Gastroesophageal sphincter (tissue), 4 donors: ENCODE measurements at regions not wholly inside any gene's neighbourhood (a gene's known extent, or its start where the extent isn't known, plus 50 kb on each side); places are given as distances from the start of the nearest gene placed in this dataset.

ENCODE experiments used
- ATAC-seq: fragments of 150-250 bp; one replicate; pipeline ENCODE4 v1.9.1; 2016; ENCODE audit warnings: mild to moderate bottlenecking, moderate library complexity
- H3K27ac ChIP-seq, 4 donors: fragments of 200-600 bp; sonication (generic) in 3 of 4; 1 replicate in 3 of 4; 2 replicates in 1 of 4; pipeline ENCODE4 v1.5.1; 2016 to 2019
- H3K27me3 ChIP-seq: fragments of 200-600 bp; sonication (generic); one replicate; pipeline ENCODE4 v1.5.1; 2019
- H3K36me3 ChIP-seq, 2 donors: fragments of 200-600 bp; sonication (generic); one replicate each; pipeline ENCODE4 v1.5.1; 2019; ENCODE audit warnings: control low read depth in 1 of 2
- H3K4me1 ChIP-seq, 3 donors: fragments of 200-600 bp; sonication (generic); 1 replicate in 2 of 3; 2 replicates in 1 of 3; pipeline ENCODE4 v1.5.1; 2016 to 2019; ENCODE audit warnings: control low read depth in 2 of 3
- H3K4me3 ChIP-seq, 2 donors: fragments of 200-600 bp; sonication (generic); one replicate each; pipeline ENCODE4 v1.5.1; 2019; ENCODE audit warnings: mild to moderate bottlenecking in 1 of 2, moderate library complexity in 1 of 2
- H3K9me3 ChIP-seq, 3 donors: fragments of 200-600 bp; sonication (generic); one replicate each; pipeline ENCODE4 v1.5.1; 2017 to 2019; ENCODE audit warnings: control low read depth in 2 of 3
- EP300 ChIP-seq: sonication (generic); formaldehyde crosslinking; IDR thresholded peaks from one replicate; pipeline ENCODE4 v1.6.1; 2017; ENCODE audit warnings: antibody characterized with exemption, mild to moderate bottlenecking
- POLR2A ChIP-seq, 2 donors: fragments of 450-650 bp; IDR thresholded peaks; one replicate each; pipeline ENCODE4 v1.6.1; 2017; ENCODE audit warnings: antibody characterized with exemption in 2 of 2, mild to moderate bottlenecking in 2 of 2, moderate library complexity in 1 of 2
- POLR2AphosphoS5 ChIP-seq: sonication (generic); formaldehyde crosslinking; IDR thresholded peaks from one replicate; pipeline ENCODE4 v1.6.1; 2017; ENCODE audit warnings: antibody characterized with exemption
- WGBS, 2 donors: methylation state at CpG; one replicate each; pipeline ENCODE4 v1.1.5; 2018; ENCODE audit warnings: low coverage in 1 of 2; 5-methylcytosine and 5-hydroxymethylcytosine counted together
- TF ChIP-seq, protein P1 (sequence below), 4 experiments: fragments of 200-600 bp in 2 of 4; fragments of 450-650 bp in 2 of 4; sonication (generic) in 1 of 4; IDR thresholded peaks; one replicate each; pipeline ENCODE4 v1.5.1; 2017 to 2019; ENCODE audit warnings: antibody characterized with exemption in 4 of 4, mild to moderate bottlenecking in 2 of 4, moderate library complexity in 2 of 4

GRCh38 chr4:161182913-161183312 lies 980.9 kb downstream of the FSTL5 start:
- TF ChIP-seq EP300 (no peak), POLR2AphosphoS5 (no peak), POLR2A (IDR thresholded peaks at IDR 0.05) (no peak)
- TF ChIP-seq, protein P1, sequence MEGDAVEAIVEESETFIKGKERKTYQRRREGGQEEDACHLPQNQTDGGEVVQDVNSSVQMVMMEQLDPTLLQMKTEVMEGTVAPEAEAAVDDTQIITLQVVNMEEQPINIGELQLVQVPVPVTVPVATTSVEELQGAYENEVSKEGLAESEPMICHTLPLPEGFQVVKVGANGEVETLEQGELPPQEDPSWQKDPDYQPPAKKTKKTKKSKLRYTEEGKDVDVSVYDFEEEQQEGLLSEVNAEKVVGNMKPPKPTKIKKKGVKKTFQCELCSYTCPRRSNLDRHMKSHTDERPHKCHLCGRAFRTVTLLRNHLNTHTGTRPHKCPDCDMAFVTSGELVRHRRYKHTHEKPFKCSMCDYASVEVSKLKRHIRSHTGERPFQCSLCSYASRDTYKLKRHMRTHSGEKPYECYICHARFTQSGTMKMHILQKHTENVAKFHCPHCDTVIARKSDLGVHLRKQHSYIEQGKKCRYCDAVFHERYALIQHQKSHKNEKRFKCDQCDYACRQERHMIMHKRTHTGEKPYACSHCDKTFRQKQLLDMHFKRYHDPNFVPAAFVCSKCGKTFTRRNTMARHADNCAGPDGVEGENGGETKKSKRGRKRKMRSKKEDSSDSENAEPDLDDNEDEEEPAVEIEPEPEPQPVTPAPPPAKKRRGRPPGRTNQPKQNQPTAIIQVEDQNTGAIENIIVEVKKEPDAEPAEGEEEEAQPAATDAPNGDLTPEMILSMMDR (IDR thresholded peaks at IDR 0.05) = no peak
- Histone ChIP-seq H3K4me1 (no peaks in the 10 kb centered on the region), H3K36me3 (no peaks in the 10 kb centered on the region), H3K4me3 (no peak overlapping the region), H3K27me3 (no peaks in the 10 kb centered on the region), H3K27ac (no peak overlapping the region), H3K9me3 (no peaks in the 10 kb centered on the region)
- no peak for ATAC-seq
- WGBS, 2 donors = 74 to 77% methylated on average over 3 of the region's 3 CpGs

GRCh38 chr4:161178310-161178709 lies 985.5 kb downstream of the FSTL5 start:
- ATAC-seq = no peak
- no peaks in the 10 kb centered on the region for H3K9me3 ChIP-seq
- 71 to 75% methylated on average over 5 of the region's 5 CpGs for WGBS, 2 donors
- H3K4me3 ChIP-seq = no peak overlapping the region
- no peaks in the 10 kb centered on the region for H3K27me3 ChIP-seq
- no peaks in the 10 kb centered on the region for H3K36me3 ChIP-seq
- TF ChIP-seq EP300 (no peak), POLR2AphosphoS5 (no peak), POLR2A (IDR thresholded peaks at IDR 0.05) (no peak)
- TF ChIP-seq, protein P1 (IDR thresholded peaks at IDR 0.05) = no peak
- no peaks in the 10 kb centered on the region for H3K4me1 ChIP-seq
- H3K27ac ChIP-seq = no peak overlapping the region

DNA sequence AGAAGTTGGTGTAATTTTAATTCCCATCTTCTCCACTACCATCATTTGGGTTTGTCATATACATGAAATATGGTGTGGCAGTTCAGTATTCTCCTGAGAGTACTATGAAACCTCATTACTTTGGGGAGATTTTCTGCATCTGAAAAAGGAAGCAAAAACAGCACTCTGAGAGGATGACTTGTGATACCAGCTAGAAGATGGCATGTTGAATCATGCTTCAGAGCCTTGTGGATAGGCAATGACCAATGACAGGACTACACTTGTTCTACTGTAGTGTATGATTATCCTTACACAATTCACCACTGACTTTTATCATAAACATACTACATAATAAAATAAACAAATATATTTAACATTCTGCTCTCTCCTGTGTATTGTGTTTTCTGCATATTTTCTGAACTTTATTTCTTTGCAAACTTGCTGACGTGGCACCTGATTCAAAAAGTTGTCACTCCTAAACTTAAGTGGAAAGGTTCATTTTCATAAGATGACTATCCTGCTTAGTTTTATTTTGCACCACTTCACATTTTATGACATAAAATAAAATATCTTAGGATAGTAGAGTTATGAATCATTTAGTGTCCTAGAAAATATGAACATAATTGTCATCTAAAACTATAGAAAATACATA lies 991.3 kb downstream of the FSTL5 start:
- Histone ChIP-seq H3K4me1 (no peaks in the 10 kb centered on the region), H3K9me3 (no peaks in the 10 kb centered on the region), H3K36me3 (no peaks in the 10 kb centered on the region), H3K27me3 (no peaks in the 10 kb centered on the region), H3K4me3 (no peak overlapping the region), H3K27ac (no peak overlapping the region)
- TF ChIP-seq POLR2AphosphoS5 (no peak), POLR2A (IDR thresholded peaks at IDR 0.05) (no peak), EP300 (no peak)
- TF ChIP-seq, protein P1 (IDR thresholded peaks at IDR 0.05) = no peak
- no peak for ATAC-seq
- 77 to 93% methylated on average over 1 of the region's 1 CpG for WGBS, 2 donors

- no peaks in the 10 kb centered on the region for H3K27me3 ChIP-seq
- TF ChIP-seq POLR2AphosphoS5 = no peak
- TF ChIP-seq, protein P1 (IDR thresholded peaks at IDR 0.05) = no peak
- TF ChIP-seq POLR2A (IDR thresholded peaks at IDR 0.05) = no peak
- TF ChIP-seq EP300 = no peak
- no peaks in the 10 kb centered on the region for H3K9me3 ChIP-seq
- no peak for ATAC-seq
- H3K4me3 ChIP-seq = no peak overlapping the region
- H3K36me3 ChIP-seq = no peaks in the 10 kb centered on the region
- no peak overlapping the region for H3K27ac ChIP-seq
- H3K4me1 ChIP-seq = no peaks in the 10 kb centered on the region
Observed at GRCh38 chr4:161167539-161167938, 996.3 kb downstream of the FSTL5 start.

DNA sequence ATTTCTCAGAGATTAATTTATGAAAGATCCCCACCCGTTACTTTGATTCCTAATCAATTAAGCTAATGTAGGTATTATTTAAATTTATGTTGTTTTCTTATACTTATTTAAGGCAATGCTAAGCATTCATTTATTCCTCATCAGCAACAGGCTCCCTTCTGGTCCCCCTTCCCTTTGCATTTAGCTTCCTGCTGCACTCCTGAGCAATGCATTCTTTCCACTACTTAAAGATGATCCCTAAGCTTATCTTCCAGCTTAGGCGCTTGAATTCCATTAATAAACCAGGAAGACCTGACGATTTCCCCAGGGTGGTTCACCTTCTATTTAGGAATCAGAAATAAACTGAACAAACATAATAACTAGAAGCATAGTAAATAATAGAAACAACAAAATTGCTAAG lies 1003.1 kb downstream of the FSTL5 start:
- Histone ChIP-seq H3K27ac (no peak overlapping the region), H3K4me1 (no peaks in the 10 kb centered on the region), H3K4me3 (no peak overlapping the region), H3K9me3 (no peaks in the 10 kb centered on the region), H3K27me3 (no peaks in the 10 kb centered on the region), H3K36me3 (no peaks in the 10 kb centered on the region)
- TF ChIP-seq POLR2AphosphoS5 (no peak), EP300 (no peak), POLR2A (IDR thresholded peaks at IDR 0.05) (no peak)
- TF ChIP-seq, protein P1 (IDR thresholded peaks at IDR 0.05) = no peak
- no peak for ATAC-seq
- 40 to 68% methylated on average over 2 to 3 of the region's 3 CpGs for WGBS, 2 donors
